ENCODE measurements at regions not wholly inside any gene's neighbourhood (a gene's known extent, or its start where the extent isn't known, plus 50 kb on each side); places are given as distances from the start of the nearest gene placed in this dataset.
"Not testable (repeated sequence)": the region's sequence is repeated elsewhere in the genome, so short reads cannot be mapped to it uniquely, and the experiment has no call there.

- no peak for DNase-seq
Measured at GRCh38 chr6:150741633-150742200, 123.8 kb upstream of the MTHFD1L start.

- DNase-seq: no peak
Measured at GRCh38 chr6:150744522-150745260, 120.8 kb upstream of the MTHFD1L start.

GRCh38 chr6:150745896-150746295, 119.6 kb upstream of the MTHFD1L start:
- DNase-seq: no peak

GRCh38 chr6:150747155-150747554, 118.3 kb upstream of the MTHFD1L start:
- DNase-seq: no peak

GRCh38 chr6:150749091-150749670, 116.3 kb upstream of the MTHFD1L start:
- DNase-seq: no peak

DNA sequence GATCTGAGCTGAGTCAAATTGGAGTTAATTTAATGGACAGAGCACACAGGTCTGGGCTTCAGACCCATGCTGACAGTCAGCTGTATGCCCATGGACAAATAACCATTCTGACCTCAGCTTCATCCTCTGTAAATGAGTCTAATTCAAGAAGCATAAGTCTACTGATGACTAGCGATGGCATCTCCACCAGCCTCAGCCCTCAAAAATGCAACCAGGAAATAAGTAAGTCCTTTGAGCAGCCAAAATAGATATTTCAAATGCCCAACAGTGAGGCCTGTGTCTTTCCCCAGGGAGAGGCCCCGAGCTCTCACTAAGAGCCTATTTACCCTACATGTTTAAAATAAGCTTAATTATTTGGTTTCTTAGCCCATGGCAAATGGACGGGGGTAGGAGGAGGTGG, 114.2 kb upstream of the MTHFD1L start:
- no peak for DNase-seq

- DNase-seq: no peak
Measured at GRCh38 chr6:150752409-150752808, 113.1 kb upstream of the MTHFD1L start.

DNA sequence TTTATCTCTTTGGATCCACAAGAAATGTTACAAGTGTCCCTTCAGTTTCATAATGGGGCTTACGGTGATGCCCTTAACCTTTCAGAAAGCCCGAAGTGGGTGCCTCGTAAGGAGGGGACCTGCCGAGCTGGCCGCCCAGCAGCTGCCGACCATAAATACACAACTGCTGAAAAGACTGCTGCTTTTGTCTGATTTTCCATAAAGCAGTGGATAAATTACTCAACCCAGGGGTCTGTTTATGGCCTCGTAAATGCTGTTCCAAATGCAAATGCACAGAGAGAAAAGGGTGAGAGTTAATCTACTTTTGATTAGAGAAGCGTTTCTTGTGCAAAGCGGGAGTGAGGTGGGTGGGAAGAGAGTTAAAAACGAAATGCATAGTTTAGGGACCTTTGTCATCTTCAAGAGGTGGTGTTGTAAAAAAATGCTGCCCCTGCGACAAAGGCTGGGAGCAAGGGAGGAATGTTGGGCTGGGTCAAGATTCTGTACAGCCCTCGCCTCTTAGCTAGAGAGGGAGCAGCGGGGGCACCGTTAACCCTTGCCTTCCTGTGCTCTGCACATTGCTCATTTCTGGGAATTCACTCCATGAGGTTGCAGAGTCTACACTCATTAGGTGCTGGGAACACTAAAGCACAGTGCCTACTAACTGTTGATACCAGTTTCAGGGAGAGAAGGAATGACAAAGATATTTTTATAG, 112.0 kb upstream of the MTHFD1L start:
- DNase-seq: no peak

DNA sequence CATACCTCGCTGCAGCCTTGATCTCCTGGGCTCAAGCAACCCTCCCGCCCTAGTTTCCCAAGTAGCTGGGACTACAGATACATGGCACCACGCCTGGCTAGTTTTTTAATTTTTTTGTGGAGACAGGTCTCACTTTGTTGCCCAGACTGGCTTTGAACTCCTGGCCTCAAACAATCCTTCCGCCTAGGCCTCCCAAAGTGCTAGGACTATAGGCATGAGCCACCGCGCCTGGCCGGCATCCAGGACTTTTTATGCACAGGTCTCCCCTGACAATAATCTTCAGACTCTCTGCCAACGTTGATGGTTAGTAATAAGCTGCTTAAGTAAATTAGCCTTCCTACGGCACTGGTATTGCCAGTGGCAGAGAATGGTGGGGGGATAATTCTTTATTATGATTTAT, 110.5 kb upstream of the MTHFD1L start:
- DNase-seq: no peak

DNA sequence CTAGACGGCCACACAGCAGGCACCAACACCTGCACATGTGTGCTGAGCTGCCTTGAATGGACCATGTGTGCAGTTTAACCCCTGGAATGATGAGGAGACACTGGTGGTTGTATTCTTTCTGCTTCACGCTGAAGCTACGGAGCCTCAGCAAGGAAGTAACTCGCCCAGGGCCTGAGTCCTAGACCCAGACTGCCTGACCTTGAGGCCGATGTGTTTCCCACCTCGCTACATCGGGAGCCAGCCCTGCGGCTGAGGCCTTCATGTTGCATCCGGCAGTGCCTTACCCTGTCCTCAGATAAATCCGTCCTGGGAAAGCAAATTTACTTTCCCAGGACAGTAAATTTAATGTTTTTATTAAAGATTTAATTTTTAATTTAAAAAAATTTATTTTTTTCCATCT, 110.0 kb upstream of the MTHFD1L start:
- no peak for DNase-seq

DNA sequence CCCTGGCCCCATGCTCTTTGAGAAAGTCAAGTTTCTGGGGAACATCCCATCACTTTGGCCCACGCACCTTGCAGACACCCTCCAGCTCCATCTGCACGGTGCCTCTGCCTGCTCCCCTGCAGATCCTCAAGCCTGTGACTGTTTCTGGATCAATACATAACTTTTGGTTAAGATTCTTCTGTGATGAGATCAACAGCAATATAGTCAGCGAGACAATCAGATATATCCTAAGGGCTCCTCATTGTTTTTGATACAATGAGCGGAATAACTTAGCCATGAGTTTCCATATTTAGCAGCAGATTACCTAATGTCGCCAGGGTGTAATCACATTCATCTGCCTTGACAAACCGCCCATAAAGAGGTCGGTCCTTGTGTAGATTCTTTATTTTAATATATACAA, 109.3 kb upstream of the MTHFD1L start:
- DNase-seq: no peak

DNA sequence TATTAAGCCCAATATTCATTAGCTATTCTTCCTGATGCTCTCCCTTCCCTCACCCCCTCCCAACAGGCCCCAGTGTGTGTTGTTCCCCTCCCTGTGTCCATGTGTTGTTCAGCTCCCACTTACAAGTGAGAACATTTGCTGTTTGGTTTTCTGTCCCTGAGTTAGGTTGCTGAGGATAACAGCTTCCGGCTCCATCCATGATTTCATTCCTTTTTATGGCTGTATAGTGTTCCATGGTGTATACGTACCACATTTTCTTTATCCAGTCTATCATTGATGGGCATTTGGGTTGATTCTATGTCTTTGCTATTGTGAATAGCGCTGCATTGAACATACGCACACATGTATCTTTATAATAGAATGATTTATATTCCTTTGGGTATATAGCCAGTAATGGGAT, 107.7 kb upstream of the MTHFD1L start:
- not testable (repeated sequence) for DNase-seq

DNA sequence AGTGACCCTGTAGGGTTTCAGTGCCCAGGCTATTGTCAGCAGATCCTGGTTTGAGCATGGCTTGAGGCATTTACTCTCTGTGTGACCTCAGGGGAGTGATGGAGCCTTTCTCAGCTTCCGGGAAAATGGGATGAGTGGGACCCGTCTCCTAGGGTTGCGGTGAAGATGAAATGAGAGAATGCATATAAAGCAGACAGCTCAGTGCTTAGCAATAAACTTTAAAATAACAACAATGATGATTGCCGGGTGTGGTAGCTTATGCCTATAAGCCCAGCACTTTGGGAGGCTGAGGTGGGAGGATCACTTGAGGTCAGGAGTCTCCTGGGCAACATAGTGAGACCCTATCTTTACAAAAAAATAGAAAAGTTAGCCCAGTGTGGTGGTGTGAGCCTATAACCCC, 106.0 kb upstream of the MTHFD1L start:
- DNase-seq: no peak

DNA sequence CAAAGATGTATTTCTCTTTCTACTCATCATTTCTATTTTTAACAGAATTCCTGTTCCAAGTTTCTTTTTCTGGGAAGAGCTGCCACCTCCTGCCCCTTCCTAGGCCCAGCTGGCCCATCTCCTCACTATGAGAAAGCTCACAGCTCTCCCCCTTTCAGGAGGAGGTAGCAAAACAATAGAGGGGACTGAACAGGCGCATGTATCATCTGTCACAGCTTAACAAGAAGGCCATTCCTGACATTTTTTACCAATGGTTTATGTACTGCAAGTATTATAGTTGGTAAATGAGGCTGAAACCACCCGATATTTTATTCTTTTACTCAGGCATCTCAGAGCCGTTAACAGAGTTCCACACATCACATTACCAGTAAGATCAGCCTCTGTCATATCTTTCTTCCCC, 103.7 kb upstream of the MTHFD1L start:
- DNase-seq: no peak

- DNase-seq: no peak
Measured at GRCh38 chr6:150764334-150765066, 101.0 kb upstream of the MTHFD1L start.

GRCh38 chr6:150765067-150765764, 100.3 kb upstream of the MTHFD1L start:
- no peak for DNase-seq

DNA sequence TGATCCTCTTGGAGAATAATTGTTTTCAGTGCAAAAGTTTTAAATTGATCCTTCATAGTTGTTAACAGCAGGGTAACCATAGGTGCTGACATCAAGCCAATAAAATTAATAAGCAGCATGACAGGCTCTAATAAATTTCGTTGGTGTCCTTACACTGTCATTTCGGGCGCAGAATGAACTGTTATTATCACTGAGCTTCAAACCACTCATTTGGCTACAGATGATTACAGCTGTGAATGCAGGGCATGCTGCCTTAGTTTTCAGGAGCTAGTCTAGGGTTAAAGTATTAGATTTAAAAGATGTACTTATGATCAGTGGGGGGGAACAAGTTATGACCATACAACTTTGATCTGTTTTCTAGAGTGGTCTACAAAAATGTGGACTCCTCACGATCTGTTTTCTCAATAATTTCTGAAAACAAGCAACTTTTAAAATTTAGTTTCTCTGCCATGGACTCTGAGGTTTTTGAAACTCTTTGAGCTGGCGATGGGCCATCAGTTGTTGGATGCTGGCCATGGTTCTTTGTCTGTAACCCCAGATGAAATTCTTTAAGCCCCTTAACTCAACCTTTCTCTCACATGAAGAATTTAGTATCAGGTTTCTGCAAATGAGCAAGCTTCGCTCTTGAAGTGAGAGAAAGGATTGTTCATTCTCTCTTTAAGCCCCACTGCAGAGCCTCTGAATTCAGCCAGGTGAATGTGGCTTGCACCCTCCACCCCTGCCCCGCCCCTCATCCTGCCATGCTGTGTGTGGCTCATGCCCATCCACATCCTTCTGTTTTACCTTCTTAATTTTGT, 99.1 kb upstream of the MTHFD1L start:
- DNase-seq: no peak

DNA sequence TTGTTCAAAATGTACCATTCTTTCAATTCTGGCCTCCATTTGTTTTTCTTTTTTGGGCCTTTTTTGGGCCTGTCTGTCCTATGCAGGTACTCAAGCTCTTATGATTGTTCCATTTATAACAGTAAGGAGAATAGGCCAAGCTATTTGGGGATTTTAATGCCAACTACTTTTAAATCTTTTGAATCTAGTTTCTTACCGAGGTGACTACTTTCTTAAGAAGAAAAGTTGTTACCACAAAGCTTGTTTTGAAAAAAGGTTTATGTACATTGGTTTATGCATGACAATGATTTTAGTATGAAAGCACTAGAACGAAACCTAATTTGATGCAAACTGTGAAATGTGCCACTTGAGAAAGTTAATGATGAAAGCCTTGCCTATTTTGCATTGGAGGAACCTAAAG, 98.3 kb upstream of the MTHFD1L start:
- no peak for DNase-seq

- DNase-seq: no peak
Measured at GRCh38 chr6:150767571-150768018, 97.9 kb upstream of the MTHFD1L start.

GRCh38 chr6:150770637-150771036, 94.9 kb upstream of the MTHFD1L start:
- DNase-seq: no peak

DNA sequence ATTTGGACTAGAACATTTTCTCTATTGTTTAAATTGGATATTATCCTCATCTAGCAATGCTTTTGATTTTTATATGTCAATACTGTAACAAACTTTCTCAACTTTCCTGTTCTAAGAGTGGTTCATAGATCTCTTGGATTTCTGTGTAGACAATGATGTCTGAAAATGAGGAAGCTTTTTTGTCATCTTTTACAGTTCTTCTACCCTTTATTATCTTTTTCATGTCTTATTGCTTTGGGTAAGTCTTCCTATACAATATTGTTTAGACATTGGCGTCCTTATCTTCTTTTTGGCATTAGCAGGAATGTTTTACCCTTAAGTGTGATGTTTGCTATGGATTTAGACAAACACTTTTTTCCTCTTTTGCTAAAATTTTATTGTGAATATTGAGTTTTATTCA, 91.5 kb upstream of the MTHFD1L start:
- DNase-seq: no peak

Measured in bone marrow (tissue), 2 donors.